Astrocyte of the spinal cord (primary cell): ENCODE measurements at regions not wholly inside any gene's neighbourhood (a gene's known extent, or its start where the extent isn't known, plus 50 kb on each side); places are given as distances from the start of the nearest gene placed in this dataset.
A peak's percentile ranks its signal among the peaks of the same experiment; 100 is the strongest.

Experiments used
- DNase-seq: peaks from one replicate; pipeline ENCODE4 v3.0.0; 2011; ENCODE audit warnings: low read depth, low spot score
- H3K4me3 ChIP-seq: 2 replicates; pipeline ENCODE4 v1.5.1; 2011; ENCODE audit warnings: low read depth, mild to moderate bottlenecking, low read length, moderate library complexity
- CTCF ChIP-seq: IDR thresholded peaks from 2 replicates; pipeline ENCODE4 v1.5.1; 2012; ENCODE audit warnings: low read depth, mild to moderate bottlenecking, low read length, inconsistent platforms
- in situ Hi-C: cut with HindIII; loops from 2 replicates; pipeline ENCODE4 v1.10.0; 2017; ENCODE audit warnings: low sequenced_read_pairs

- TF ChIP-seq CTCF = no peak
- DNase-seq = no peak
- in situ Hi-C loops = no loop called here
- no peak overlapping the region for H3K4me3 ChIP-seq
These were observed 260.7 kb downstream of the NSUN3 start for GRCh38 chr3:94323596-94323995.

GRCh38 chr3:94331831-94332230 lies 269.0 kb downstream of the NSUN3 start:
- in situ Hi-C loops = no loop called here
- no peak for DNase-seq
- no peak overlapping the region for H3K4me3 ChIP-seq
- TF ChIP-seq CTCF = no peak

- in situ Hi-C loops = no loop called here
- TF ChIP-seq CTCF = peak; percentile 53
- DNase-seq = peak; percentile 76
- H3K4me3 ChIP-seq = no peak overlapping the region
These were observed 273.3 kb downstream of the NSUN3 start for GRCh38 chr3:94336046-94336753.

GRCh38 chr3:94345101-94345500 lies 282.2 kb downstream of the NSUN3 start:
- DNase-seq = no peak
- in situ Hi-C loops = no loop called here
- H3K4me3 ChIP-seq = no peak overlapping the region
- TF ChIP-seq CTCF = no peak

GRCh38 chr3:94349310-94349878 lies 286.5 kb downstream of the NSUN3 start:
- no peak for TF ChIP-seq CTCF
- in situ Hi-C loops = no loop called here

GRCh38 chr3:94356581-94356980 lies 293.7 kb downstream of the NSUN3 start:
- no peak overlapping the region for H3K4me3 ChIP-seq
- no peak for TF ChIP-seq CTCF
- no peak for DNase-seq
- in situ Hi-C loops = no loop called here

More at GRCh38 chr3:94349310-94349878, 286.5 kb downstream of the NSUN3 start:
- no peak overlapping the region for H3K4me3 ChIP-seq
- no peak for DNase-seq
